ENCODE measurements at regions not wholly inside any gene's neighbourhood (a gene's known extent, or its start where the extent isn't known, plus 50 kb on each side); places are given as distances from the start of the nearest gene placed in this dataset.

DNA sequence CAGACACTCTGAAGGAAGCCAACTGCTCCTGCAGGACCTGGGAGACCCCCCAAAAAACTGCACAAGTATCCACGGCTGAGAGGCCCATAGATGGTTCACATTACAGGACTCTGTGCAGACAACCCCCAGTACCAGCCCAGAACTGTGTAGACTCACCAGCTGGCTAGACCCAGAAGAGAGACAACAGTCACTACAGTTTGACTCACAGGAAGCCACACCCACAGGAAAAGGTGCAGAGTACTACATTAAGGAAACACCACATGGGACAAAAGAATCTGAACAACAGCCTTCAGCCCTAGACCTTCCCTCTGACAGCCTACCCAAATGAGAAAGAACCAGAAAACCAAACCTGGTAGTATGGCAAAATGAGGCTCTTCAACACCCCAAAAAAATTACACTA, 281.2 kb upstream of the RGMB start:
- TF ChIP-seq, protein P1, sequence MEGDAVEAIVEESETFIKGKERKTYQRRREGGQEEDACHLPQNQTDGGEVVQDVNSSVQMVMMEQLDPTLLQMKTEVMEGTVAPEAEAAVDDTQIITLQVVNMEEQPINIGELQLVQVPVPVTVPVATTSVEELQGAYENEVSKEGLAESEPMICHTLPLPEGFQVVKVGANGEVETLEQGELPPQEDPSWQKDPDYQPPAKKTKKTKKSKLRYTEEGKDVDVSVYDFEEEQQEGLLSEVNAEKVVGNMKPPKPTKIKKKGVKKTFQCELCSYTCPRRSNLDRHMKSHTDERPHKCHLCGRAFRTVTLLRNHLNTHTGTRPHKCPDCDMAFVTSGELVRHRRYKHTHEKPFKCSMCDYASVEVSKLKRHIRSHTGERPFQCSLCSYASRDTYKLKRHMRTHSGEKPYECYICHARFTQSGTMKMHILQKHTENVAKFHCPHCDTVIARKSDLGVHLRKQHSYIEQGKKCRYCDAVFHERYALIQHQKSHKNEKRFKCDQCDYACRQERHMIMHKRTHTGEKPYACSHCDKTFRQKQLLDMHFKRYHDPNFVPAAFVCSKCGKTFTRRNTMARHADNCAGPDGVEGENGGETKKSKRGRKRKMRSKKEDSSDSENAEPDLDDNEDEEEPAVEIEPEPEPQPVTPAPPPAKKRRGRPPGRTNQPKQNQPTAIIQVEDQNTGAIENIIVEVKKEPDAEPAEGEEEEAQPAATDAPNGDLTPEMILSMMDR (IDR thresholded peaks at IDR 0.05): no peak
- TF ChIP-seq POLR2AphosphoS5 (IDR thresholded peaks at IDR 0.05; ENCODE audit: insufficient read depth in 1 of 2, low read depth in 1 of 2) (no peak), POLR2A (IDR thresholded peaks at IDR 0.05) (no peak)
